ENCODE measurements at regions not wholly inside any gene's neighbourhood (a gene's known extent, or its start where the extent isn't known, plus 50 kb on each side); places are given as distances from the start of the nearest gene placed in this dataset.
A peak's percentile ranks its signal among the peaks of the same experiment; 100 is the strongest.

- DNase-seq, result no peak
These were observed 53.4 kb upstream of the PRKACB start for GRCh38 chr1:84090447-84091245.

GRCh38 chr1:84089867-84090266, 54.2 kb upstream of the PRKACB start:
- DNase-seq, result no peak

- no peak for DNase-seq
These were observed 54.6 kb upstream of the PRKACB start for GRCh38 chr1:84089465-84089864.

GRCh38 chr1:84086616-84087015, 57.5 kb upstream of the PRKACB start:
- no peak for DNase-seq

- DNase-seq, result no peak
These were observed 57.9 kb upstream of the PRKACB start for GRCh38 chr1:84086189-84086588.

- DNase-seq, result no peak
These were observed 60.8 kb upstream of the PRKACB start for GRCh38 chr1:84083307-84083706.

- no peak for DNase-seq
These were observed 65.2 kb upstream of the PRKACB start for GRCh38 chr1:84078842-84079202.

- no peak for DNase-seq
These were observed 65.8 kb upstream of the PRKACB start for GRCh38 chr1:84078108-84078841.

GRCh38 chr1:84077476-84078107, 66.5 kb upstream of the PRKACB start:
- DNase-seq, result peak; percentile 80

- no peak for DNase-seq
These were observed 70.8 kb upstream of the PRKACB start for GRCh38 chr1:84073266-84073665.

GRCh38 chr1:84069236-84069845, 70.4 kb upstream of the TTLL7 start:
- DNase-seq, result no peak

- DNase-seq, result no peak
These were observed 63.6 kb upstream of the TTLL7 start for GRCh38 chr1:84062496-84062895.

GRCh38 chr1:84061336-84061735, 62.4 kb upstream of the TTLL7 start:
- no peak for DNase-seq

- no peak for DNase-seq
These were observed 61.8 kb upstream of the TTLL7 start for GRCh38 chr1:84060781-84061180.

GRCh38 chr1:84048820-84049219, 49.9 kb upstream of the TTLL7 start:
- DNase-seq, result no peak
